ENCODE measurements at regions not wholly inside any gene's neighbourhood (a gene's known extent, or its start where the extent isn't known, plus 50 kb on each side); places are given as distances from the start of the nearest gene placed in this dataset.

GRCh38 chr6:140314682-140315081 lies 940.2 kb upstream of the CITED2 start:
- TF ChIP-seq EZH2phosphoT487 (IDR thresholded peaks at IDR 0.05; ENCODE audit: insufficient read depth, low read depth) (no peak), EZH2 (IDR thresholded peaks at IDR 0.05; ENCODE audit: insufficient read depth, poor library complexity, severe bottlenecking) (no peak)

Data from GM23248 (cell line).